ENCODE measurements at regions not wholly inside any gene's neighbourhood (a gene's known extent, or its start where the extent isn't known, plus 50 kb on each side); places are given as distances from the start of the nearest gene placed in this dataset.

DNA sequence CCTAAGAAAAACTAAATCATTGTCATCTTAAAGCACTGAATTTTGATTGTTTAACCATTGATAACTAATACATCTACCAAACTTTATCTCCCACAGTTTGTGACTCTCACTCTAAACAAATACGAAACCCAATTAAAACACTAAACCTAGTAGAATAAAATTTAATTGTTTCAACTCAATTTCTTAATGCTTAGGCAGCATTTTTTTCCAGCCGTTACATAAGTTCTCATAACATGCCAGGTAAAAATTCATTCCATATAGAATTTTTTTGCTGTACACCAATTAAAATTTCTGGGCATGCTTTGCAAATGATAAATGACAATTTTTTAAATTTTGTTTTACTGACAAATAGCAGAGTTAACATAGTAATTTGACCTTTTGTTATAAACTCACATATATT lies 658.2 kb upstream of the FLRT2 start:
- TF ChIP-seq POLR2A (IDR thresholded peaks at IDR 0.05; ENCODE audit: low read depth, low read length) (no peak), POLR2AphosphoS5 (IDR thresholded peaks at IDR 0.05; ENCODE audit: low read depth, low read length) (no peak), TAF1 (IDR thresholded peaks at IDR 0.05; ENCODE audit: borderline replicate concordance, low read depth, low read length) (no peak)
